ENCODE measurements at regions not wholly inside any gene's neighbourhood (a gene's known extent, or its start where the extent isn't known, plus 50 kb on each side); places are given as distances from the start of the nearest gene placed in this dataset.

- no peak overlapping the region for H3K27ac ChIP-seq (ENCODE audit: low read depth, low read length)
- H3K79me2 ChIP-seq (ENCODE audit: insufficient read depth, low read length): no peaks in the 10 kb centered on the region
- TF ChIP-seq EZH2phosphoT487 (conservative IDR thresholded peaks at IDR 0.05; ENCODE audit: low read length) (no peak), CTCF (IDR thresholded peaks at IDR 0.05; ENCODE audit: insufficient read depth, low read length, poor library complexity, severe bottlenecking) (no peak)
- H3K4me3 ChIP-seq (ENCODE audit: insufficient read depth, low read length, poor library complexity, severe bottlenecking): no peak overlapping the region
- H4K20me1 ChIP-seq (ENCODE audit: low read depth, low read length): no peaks in the 10 kb centered on the region
- no peaks in the 10 kb centered on the region for H3K27me3 ChIP-seq (ENCODE audit: low read length)
- H2AFZ ChIP-seq (ENCODE audit: low read depth, low read length, severe bottlenecking): no peak overlapping the region
- no peaks in the 10 kb centered on the region for H3F3A ChIP-seq (ENCODE audit: insufficient read depth)
- no peak overlapping the region for H3K4me2 ChIP-seq (ENCODE audit: low read depth, low read length, poor library complexity, severe bottlenecking)
- H3K9ac ChIP-seq (ENCODE audit: low read length): no peak overlapping the region
- no peaks in the 10 kb centered on the region for H3K36me3 ChIP-seq (ENCODE audit: low read length)
- H3K9me2 ChIP-seq (replicated peaks; ENCODE audit: insufficient read depth, low read length): no peaks in the 10 kb centered on the region
- H3K9me3 ChIP-seq (ENCODE audit: insufficient read depth, low read length): no peaks in the 10 kb centered on the region
These were observed 141.9 kb upstream of the CTAGE1 start for GRCh38 chr18:22559414-22560274.

DNA sequence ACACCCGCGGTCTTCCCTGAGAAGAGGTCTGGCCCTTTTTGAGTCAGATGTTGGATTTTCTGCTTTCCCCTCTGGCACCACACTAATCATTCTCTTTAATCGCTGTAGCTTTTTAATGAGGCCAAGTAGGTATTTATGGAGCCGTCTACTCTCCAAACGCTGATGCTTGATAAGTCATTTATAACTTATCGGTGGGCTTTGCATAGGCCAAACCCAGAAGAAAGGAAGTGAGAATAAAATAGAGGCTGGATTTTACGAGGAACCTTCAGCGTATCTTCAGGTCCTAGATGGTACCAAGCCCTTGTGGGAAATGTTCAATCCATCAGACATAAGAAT lies 142.5 kb upstream of the CTAGE1 start:
- TF ChIP-seq CTCF (IDR thresholded peaks at IDR 0.05; ENCODE audit: insufficient read depth, low read length, poor library complexity, severe bottlenecking) (no peak), EZH2phosphoT487 (conservative IDR thresholded peaks at IDR 0.05; ENCODE audit: low read length) (no peak)
- no peaks in the 10 kb centered on the region for H3K27me3 ChIP-seq (ENCODE audit: low read length)
- H3K9me3 ChIP-seq (ENCODE audit: insufficient read depth, low read length): no peaks in the 10 kb centered on the region
- H3K9ac ChIP-seq (ENCODE audit: low read length): no peak overlapping the region
- no peaks in the 10 kb centered on the region for H3K36me3 ChIP-seq (ENCODE audit: low read length)
- H3K9me2 ChIP-seq (replicated peaks; ENCODE audit: insufficient read depth, low read length): no peaks in the 10 kb centered on the region
- no peak overlapping the region for H2AFZ ChIP-seq (ENCODE audit: low read depth, low read length, severe bottlenecking)
- no peak overlapping the region for H3K4me3 ChIP-seq (ENCODE audit: insufficient read depth, low read length, poor library complexity, severe bottlenecking)
- H3F3A ChIP-seq (ENCODE audit: insufficient read depth): no peaks in the 10 kb centered on the region
- no peak overlapping the region for H3K4me2 ChIP-seq (ENCODE audit: low read depth, low read length, poor library complexity, severe bottlenecking)
- H3K27ac ChIP-seq (ENCODE audit: low read depth, low read length): no peak overlapping the region
- H3K79me2 ChIP-seq (ENCODE audit: insufficient read depth, low read length): no peaks in the 10 kb centered on the region
- H4K20me1 ChIP-seq (ENCODE audit: low read depth, low read length): no peaks in the 10 kb centered on the region

DNA sequence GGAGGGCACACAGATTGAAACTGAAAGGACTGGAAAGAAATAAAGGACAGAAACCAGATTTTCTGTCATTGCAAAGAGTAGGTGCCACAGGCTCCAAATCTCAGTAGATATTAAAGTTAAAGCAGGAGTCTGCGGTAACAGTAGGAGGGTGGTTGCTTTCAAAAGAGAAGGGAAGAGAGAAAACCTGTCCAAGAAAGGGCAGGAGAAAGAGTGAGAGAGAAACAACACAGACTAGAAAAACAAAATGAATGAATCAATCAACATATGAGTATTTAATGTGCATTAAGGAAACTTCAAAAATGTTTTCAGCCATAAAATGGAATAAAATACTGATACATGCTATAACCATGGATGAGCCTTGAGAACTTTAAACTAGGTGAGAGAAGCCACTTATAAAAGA lies 143.1 kb upstream of the CTAGE1 start:
- Histone ChIP-seq H3K4me3 (ENCODE audit: insufficient read depth, low read length, poor library complexity, severe bottlenecking) (no peak overlapping the region), H3K4me2 (ENCODE audit: low read depth, low read length, poor library complexity, severe bottlenecking) (no peak overlapping the region), H4K20me1 (ENCODE audit: low read depth, low read length) (no peaks in the 10 kb centered on the region), H3K36me3 (ENCODE audit: low read length) (no peaks in the 10 kb centered on the region), H3K9me3 (ENCODE audit: insufficient read depth, low read length) (no peaks in the 10 kb centered on the region), H3K9me2 (replicated peaks; ENCODE audit: insufficient read depth, low read length) (no peaks in the 10 kb centered on the region), H3K27ac (ENCODE audit: low read depth, low read length) (no peak overlapping the region), H3K9ac (ENCODE audit: low read length) (no peak overlapping the region), H3K27me3 (ENCODE audit: low read length) (no peaks in the 10 kb centered on the region), H3K79me2 (ENCODE audit: insufficient read depth, low read length) (no peaks in the 10 kb centered on the region), H2AFZ (ENCODE audit: low read depth, low read length, severe bottlenecking) (no peak overlapping the region), H3F3A (ENCODE audit: insufficient read depth) (no peaks in the 10 kb centered on the region)
- TF ChIP-seq EZH2phosphoT487 (conservative IDR thresholded peaks at IDR 0.05; ENCODE audit: low read length) (no peak), CTCF (IDR thresholded peaks at IDR 0.05; ENCODE audit: insufficient read depth, low read length, poor library complexity, severe bottlenecking) (no peak)
